Lower lobe of right lung (tissue), 2 donors: ENCODE measurements at regions not wholly inside any gene's neighbourhood (a gene's known extent, or its start where the extent isn't known, plus 50 kb on each side); places are given as distances from the start of the nearest gene placed in this dataset.

Experiments
- ATAC-seq, 2 donors: fragments of 200-7000 bp; cut with Tn5 transposase; one replicate each; pipeline ENCODE4 v1.9.1; 2020 to 2022; ENCODE audit warnings: mild to moderate bottlenecking in 2 of 2, moderate library complexity in 2 of 2
- DNase-seq: peaks from one replicate; pipeline ENCODE4 v3.0.0-alpha.2; 2020
- H3K27ac ChIP-seq: fragments of 200-600 bp; one replicate; pipeline ENCODE4 v1.8.0; 2022
- H3K27me3 ChIP-seq: fragments of 200-600 bp; one replicate; pipeline ENCODE4 v1.8.0; 2022; ENCODE audit warnings: low read depth
- H3K36me3 ChIP-seq: fragments of 200-600 bp; one replicate; pipeline ENCODE4 v1.8.0; 2022; ENCODE audit warnings: mild to moderate bottlenecking
- H3K4me1 ChIP-seq: fragments of 200-600 bp; one replicate; pipeline ENCODE4 v1.8.0; 2022
- H3K4me3 ChIP-seq: fragments of 200-600 bp; one replicate; pipeline ENCODE4 v1.8.0; 2022; ENCODE audit warnings: mild to moderate bottlenecking
- H3K9me3 ChIP-seq: fragments of 200-600 bp; one replicate; pipeline ENCODE4 v1.8.0; 2022
- intact Hi-C: fragments of 100-400 bp; cut with DNase I; formaldehyde crosslinking; loops from one replicate; pipeline ENCODE4 v1.11.0; 2022
- TF ChIP-seq, protein P1 (sequence below): fragments of 200-600 bp; IDR thresholded peaks from one replicate; pipeline ENCODE4 v1.8.0; 2022; ENCODE audit warnings: antibody characterized with exemption, mild to moderate bottlenecking
- donor health status: DM: no; HTN: yes; CAD: no; lungs with severe emphysema.

DNA sequence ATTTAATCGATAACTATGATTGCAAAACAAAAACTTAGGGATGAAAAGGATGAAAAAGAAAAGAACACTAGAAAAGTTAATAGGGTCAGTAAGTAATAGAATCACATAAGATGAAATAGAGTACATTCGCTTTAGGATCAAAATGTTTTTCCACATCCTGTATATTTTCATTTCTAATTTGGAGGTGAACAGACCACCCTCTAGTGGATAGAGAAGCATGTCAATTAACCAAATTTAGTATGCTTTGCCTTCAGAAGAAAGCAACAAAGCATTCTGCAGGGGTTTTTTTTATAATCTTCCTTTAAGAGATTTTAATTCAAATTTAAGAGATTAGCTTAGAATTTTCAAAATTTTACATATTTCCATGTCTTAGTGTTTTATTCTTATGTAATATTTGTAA, 611.0 kb upstream of the SGCG start:
- H3K27me3 ChIP-seq = no peaks in the 10 kb centered on the region
- no peak for ATAC-seq
- no peak overlapping the region for H3K4me3 ChIP-seq
- H3K36me3 ChIP-seq = no peaks in the 10 kb centered on the region
- TF ChIP-seq, protein P1, sequence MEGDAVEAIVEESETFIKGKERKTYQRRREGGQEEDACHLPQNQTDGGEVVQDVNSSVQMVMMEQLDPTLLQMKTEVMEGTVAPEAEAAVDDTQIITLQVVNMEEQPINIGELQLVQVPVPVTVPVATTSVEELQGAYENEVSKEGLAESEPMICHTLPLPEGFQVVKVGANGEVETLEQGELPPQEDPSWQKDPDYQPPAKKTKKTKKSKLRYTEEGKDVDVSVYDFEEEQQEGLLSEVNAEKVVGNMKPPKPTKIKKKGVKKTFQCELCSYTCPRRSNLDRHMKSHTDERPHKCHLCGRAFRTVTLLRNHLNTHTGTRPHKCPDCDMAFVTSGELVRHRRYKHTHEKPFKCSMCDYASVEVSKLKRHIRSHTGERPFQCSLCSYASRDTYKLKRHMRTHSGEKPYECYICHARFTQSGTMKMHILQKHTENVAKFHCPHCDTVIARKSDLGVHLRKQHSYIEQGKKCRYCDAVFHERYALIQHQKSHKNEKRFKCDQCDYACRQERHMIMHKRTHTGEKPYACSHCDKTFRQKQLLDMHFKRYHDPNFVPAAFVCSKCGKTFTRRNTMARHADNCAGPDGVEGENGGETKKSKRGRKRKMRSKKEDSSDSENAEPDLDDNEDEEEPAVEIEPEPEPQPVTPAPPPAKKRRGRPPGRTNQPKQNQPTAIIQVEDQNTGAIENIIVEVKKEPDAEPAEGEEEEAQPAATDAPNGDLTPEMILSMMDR = no peak
- H3K9me3 ChIP-seq = no peaks in the 10 kb centered on the region
- no peak for DNase-seq
- intact Hi-C loops = no loop called here
- no peaks in the 10 kb centered on the region for H3K4me1 ChIP-seq
- H3K27ac ChIP-seq = no peak overlapping the region

GRCh38 chr13:22589880-22590279, 590.9 kb upstream of the SGCG start:
- ATAC-seq = no peak
- intact Hi-C loops = no loop called here
- no peaks in the 10 kb centered on the region for H3K9me3 ChIP-seq
- no peaks in the 10 kb centered on the region for H3K36me3 ChIP-seq
- no peaks in the 10 kb centered on the region for H3K27me3 ChIP-seq
- TF ChIP-seq, protein P1 = no peak
- H3K4me3 ChIP-seq = no peak overlapping the region
- no peaks in the 10 kb centered on the region for H3K4me1 ChIP-seq
- no peak overlapping the region for H3K27ac ChIP-seq
- DNase-seq = no peak

DNA sequence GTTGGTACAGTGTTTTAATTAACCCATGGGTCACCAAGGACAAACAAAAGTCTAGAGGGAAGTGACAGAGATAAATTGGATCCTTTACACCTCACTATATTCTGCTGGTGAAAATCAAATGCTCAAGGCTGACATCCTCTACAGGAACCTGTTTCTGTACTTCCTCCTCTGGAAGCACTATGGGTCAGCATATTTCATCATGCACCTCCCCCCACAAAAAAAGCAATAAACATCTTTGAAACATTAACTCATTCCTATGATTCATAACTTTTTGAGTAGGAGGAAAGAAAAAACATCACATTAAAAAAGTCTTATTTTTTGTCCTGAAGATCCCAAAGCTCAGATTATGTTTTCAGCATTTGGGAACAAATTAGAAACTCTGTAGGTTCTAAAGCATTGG, 588.3 kb upstream of the SGCG start:
- no peak overlapping the region for H3K4me3 ChIP-seq
- DNase-seq (no peak), ATAC-seq (no peak)
- H3K27ac ChIP-seq = no peak overlapping the region
- intact Hi-C loops = no loop called here
- H3K4me1 ChIP-seq = no peaks in the 10 kb centered on the region
- H3K27me3 ChIP-seq = no peaks in the 10 kb centered on the region
- no peaks in the 10 kb centered on the region for H3K9me3 ChIP-seq
- no peaks in the 10 kb centered on the region for H3K36me3 ChIP-seq
- TF ChIP-seq, protein P1 = no peak

DNA sequence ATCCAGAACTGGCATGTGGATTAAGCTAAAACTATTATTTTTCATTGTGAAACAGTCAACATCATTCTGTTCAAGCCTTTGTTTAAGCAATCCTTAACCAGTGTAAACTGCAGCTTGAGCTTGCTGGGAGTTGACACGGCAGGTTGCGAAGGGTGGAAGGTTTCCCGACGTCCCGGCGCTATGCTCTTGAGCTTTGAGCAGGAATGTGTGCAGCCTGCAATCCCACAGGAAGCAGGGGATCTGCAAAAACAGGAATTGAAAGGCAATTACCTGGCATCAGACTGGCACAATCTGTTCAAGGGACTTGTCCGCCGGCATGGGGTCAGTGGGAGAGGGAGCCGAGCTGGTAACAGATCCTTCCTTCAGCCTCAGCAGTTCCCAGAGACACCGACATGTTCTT, 586.7 kb upstream of the SGCG start:
- ATAC-seq (peak in 1 of 2 donors; percentile 37), DNase-seq (no peak)
- intact Hi-C loops = no loop called here
- no peaks in the 10 kb centered on the region for H3K9me3 ChIP-seq
- H3K4me3 ChIP-seq = no peak overlapping the region
- H3K27ac ChIP-seq = no peak overlapping the region
- H3K36me3 ChIP-seq = no peaks in the 10 kb centered on the region
- TF ChIP-seq, protein P1 = no peak
- H3K4me1 ChIP-seq = no peaks in the 10 kb centered on the region
- H3K27me3 ChIP-seq = no peaks in the 10 kb centered on the region

DNA sequence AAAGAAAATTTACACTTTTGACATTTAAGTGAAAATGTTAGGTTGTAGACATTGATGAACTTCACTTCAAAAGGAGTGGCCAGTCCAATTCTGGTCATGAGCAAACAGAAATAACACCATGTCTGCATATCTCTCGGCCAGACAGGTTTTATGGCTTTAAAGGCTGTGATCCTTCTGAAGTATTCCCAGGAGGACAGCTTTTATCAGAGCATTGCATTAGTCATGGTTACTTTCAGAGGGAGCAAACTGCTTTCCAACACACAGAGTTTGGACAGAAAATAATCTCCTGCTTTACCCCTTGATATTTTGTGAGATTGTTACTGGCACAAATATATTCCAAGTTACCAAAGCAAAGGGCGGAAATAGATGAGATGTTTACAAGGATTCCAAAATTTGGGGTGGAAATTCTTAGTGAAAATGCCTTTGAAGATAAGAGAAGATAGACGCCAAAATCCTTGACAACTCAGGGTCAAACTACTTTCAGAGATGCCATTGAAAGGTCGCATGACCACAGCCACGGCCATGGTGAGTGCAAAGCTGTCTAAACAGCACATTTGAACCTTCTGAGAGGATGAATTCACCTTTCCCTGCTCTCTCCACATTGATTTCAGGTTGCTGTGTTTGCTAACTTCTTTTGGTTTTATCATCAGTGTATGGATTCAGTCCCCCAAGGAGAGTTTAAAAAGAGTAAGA, 584.5 kb upstream of the SGCG start:
- Histone ChIP-seq H3K36me3 (no peaks in the 10 kb centered on the region), H3K27ac (no peak overlapping the region), H3K4me3 (no peak overlapping the region), H3K9me3 (no peaks in the 10 kb centered on the region), H3K4me1 (no peaks in the 10 kb centered on the region), H3K27me3 (no peaks in the 10 kb centered on the region)
- ATAC-seq (no peak), DNase-seq (no peak)
- intact Hi-C loops = no loop called here
- TF ChIP-seq, protein P1 = no peak
